ENCODE measurements at regions not wholly inside any gene's neighbourhood (a gene's known extent, or its start where the extent isn't known, plus 50 kb on each side); places are given as distances from the start of the nearest gene placed in this dataset.

GRCh38 chr13:65724226-65724625, 1505.9 kb downstream of the PCDH9 start:
- TF ChIP-seq ZNF274 (IDR thresholded peaks at IDR 0.05; ENCODE audit: low read depth, low read length): no peak
- no peak for TF ChIP-seq YY1 (IDR thresholded peaks at IDR 0.05; ENCODE audit: insufficient read depth, insufficient read length)
